HFFc6 (cell line): ENCODE measurements at regions not wholly inside any gene's neighbourhood (a gene's known extent, or its start where the extent isn't known, plus 50 kb on each side); places are given as distances from the start of the nearest gene placed in this dataset.

Experiments used
- DNase-seq: peaks from one replicate; pipeline ENCODE4 v3.0.0-alpha.2; 2018
- H3K27ac Mint-ChIP-seq: 2 replicates; pipeline ENCODE4 v1.8.0; 2020; ENCODE audit warnings: mild to moderate bottlenecking, mixed read lengths
- H3K27me3 Mint-ChIP-seq: 2 replicates; pipeline ENCODE4 v1.8.0; 2021; ENCODE audit warnings: mild to moderate bottlenecking, moderate library complexity, mixed read lengths; ENCODE audit not compliant: insufficient read depth
- H3K36me3 Mint-ChIP-seq: 2 replicates; pipeline ENCODE4 v1.8.0; 2021; ENCODE audit warnings: low read depth, mixed read lengths
- H3K4me1 Mint-ChIP-seq: 2 replicates; pipeline ENCODE4 v1.8.0; 2020; ENCODE audit warnings: low read depth, mixed read lengths
- H3K4me3 Mint-ChIP-seq: 2 replicates; pipeline ENCODE4 v1.8.0; 2020; ENCODE audit warnings: mild to moderate bottlenecking, moderate library complexity, mixed read lengths
- H3K9me3 Mint-ChIP-seq: 2 replicates; pipeline ENCODE4 v1.8.0; 2020; ENCODE audit warnings: mild to moderate bottlenecking, mixed read lengths
- CTCF ChIP-seq: fragments of 200-600 bp; sonication (generic); IDR thresholded peaks from 2 replicates; pipeline ENCODE4 v1.5.0; 2021; ENCODE audit warnings: antibody characterized with exemption, mild to moderate bottlenecking

GRCh38 chr1:199472018-199472417 is 555.5 kb upstream of the NR5A2 start:
- peaks cover 3% of the 10 kb centered on the region; the same call in 1 of the 2 replicates for H3K27me3 Mint-ChIP-seq
- H3K27ac Mint-ChIP-seq: no peak overlapping the region
- no peaks in the 10 kb centered on the region for H3K4me1 Mint-ChIP-seq
- no peaks in the 10 kb centered on the region for H3K36me3 Mint-ChIP-seq
- DNase-seq: no peak
- no peak for TF ChIP-seq CTCF
- H3K4me3 Mint-ChIP-seq: no peak overlapping the region
- no peaks in the 10 kb centered on the region for H3K9me3 Mint-ChIP-seq

DNA sequence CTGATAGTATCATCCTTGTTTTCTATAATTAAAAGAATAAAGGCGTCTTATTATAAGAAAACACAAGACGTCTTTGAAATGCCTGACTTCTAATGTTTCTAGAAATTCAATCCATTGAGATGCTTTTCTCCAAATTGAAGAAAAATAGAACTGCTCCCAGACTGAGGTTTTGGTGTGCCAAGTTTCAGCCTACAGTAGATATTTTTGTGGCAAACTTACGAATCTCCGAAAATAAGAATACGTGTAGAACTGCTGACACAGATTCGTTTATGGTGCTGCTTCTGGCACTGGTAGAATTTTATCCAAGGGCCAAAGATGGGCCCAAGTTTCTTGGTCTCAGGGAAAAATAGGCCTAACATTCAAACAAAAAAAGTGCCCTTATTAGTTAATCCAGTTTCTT is 554.5 kb upstream of the NR5A2 start:
- Mint-ChIP-seq H3K27me3 (peaks cover 3% of the 10 kb centered on the region; the same call in 1 of the 2 replicates), H3K27ac (no peak overlapping the region), H3K4me1 (no peaks in the 10 kb centered on the region), H3K36me3 (no peaks in the 10 kb centered on the region), H3K9me3 (no peaks in the 10 kb centered on the region), H3K4me3 (no peak overlapping the region)
- no peak for DNase-seq
- no peak for TF ChIP-seq CTCF

- no peak for DNase-seq
- Mint-ChIP-seq H3K4me1 (no peaks in the 10 kb centered on the region), H3K36me3 (no peaks in the 10 kb centered on the region), H3K4me3 (no peak overlapping the region), H3K27me3 (peaks cover 3% of the 10 kb centered on the region; the same call in 1 of the 2 replicates), H3K27ac (no peak overlapping the region), H3K9me3 (no peaks in the 10 kb centered on the region)
- no peak for TF ChIP-seq CTCF
Measured at GRCh38 chr1:199474738-199475137, 552.8 kb upstream of the NR5A2 start.

DNA sequence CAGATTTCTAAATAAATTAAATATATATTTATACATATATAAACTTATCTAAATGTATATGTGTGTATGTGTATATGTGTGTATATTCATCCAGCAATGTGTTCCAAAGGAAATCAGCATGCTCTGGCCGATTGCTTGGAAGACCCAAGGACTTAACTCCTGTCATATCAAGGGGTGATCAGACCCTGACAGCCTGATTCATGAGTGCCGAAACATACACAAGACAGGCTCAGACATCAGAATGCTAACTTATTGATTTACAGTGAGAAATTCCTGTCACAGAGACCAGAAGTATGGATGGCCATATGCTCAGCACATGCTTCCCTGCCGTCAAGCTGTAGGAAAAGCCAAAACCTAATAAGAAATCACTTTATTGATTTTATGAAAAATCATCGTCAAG is 545.1 kb upstream of the NR5A2 start:
- H3K4me3 Mint-ChIP-seq: no peak overlapping the region
- no peak for TF ChIP-seq CTCF
- no peaks in the 10 kb centered on the region for H3K36me3 Mint-ChIP-seq
- no peak for DNase-seq
- H3K9me3 Mint-ChIP-seq: no peaks in the 10 kb centered on the region
- H3K27me3 Mint-ChIP-seq: no peaks in the 10 kb centered on the region; the same call in 1 of the 2 replicates
- no peaks in the 10 kb centered on the region for H3K4me1 Mint-ChIP-seq
- H3K27ac Mint-ChIP-seq: no peak overlapping the region

DNA sequence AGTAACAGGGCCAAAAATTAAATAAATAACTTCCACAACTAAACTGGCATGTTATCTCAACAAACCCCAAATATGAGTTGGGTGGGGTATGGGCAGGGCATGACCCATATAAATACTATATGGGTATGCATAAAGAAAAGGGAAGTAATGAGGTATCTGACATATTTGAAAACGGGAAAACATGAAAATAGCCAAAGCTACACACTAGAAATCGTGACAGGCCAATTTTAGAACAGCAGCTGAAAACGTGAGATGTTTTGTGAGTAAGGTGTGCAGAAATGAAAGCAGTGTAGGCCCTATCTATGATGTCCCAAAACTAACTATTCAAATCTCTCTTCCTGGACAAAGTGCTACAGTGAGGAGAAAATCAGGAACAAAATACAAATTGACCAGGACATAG is 537.9 kb upstream of the NR5A2 start:
- TF ChIP-seq CTCF: no peak
- Mint-ChIP-seq H3K4me3 (no peak overlapping the region), H3K9me3 (peaks cover 5% of the 10 kb centered on the region; the same call in 1 of the 2 replicates), H3K4me1 (peaks cover 10% of the 10 kb centered on the region), H3K36me3 (no peaks in the 10 kb centered on the region), H3K27me3 (no peaks in the 10 kb centered on the region; the same call in 1 of the 2 replicates), H3K27ac (no peak overlapping the region)
- no peak for DNase-seq
